Head of caudate nucleus (tissue), 42 donors: ENCODE measurements at regions not wholly inside any gene's neighbourhood (a gene's known extent, or its start where the extent isn't known, plus 50 kb on each side); places are given as distances from the start of the nearest gene placed in this dataset.

Experiments
- DNase-seq, 42 donors: peaks; one replicate each; pipeline versions ENCODE4 v3.0.0 to v3.0.0-alpha.2; 2020 to 2021; ENCODE audit warnings: mixed read lengths in 7 of 42
- intact Hi-C: fragments of 100-400 bp; cut with DNase I; formaldehyde crosslinking; loops from one replicate; pipeline ENCODE4 v1.15.0; 2022

DNA sequence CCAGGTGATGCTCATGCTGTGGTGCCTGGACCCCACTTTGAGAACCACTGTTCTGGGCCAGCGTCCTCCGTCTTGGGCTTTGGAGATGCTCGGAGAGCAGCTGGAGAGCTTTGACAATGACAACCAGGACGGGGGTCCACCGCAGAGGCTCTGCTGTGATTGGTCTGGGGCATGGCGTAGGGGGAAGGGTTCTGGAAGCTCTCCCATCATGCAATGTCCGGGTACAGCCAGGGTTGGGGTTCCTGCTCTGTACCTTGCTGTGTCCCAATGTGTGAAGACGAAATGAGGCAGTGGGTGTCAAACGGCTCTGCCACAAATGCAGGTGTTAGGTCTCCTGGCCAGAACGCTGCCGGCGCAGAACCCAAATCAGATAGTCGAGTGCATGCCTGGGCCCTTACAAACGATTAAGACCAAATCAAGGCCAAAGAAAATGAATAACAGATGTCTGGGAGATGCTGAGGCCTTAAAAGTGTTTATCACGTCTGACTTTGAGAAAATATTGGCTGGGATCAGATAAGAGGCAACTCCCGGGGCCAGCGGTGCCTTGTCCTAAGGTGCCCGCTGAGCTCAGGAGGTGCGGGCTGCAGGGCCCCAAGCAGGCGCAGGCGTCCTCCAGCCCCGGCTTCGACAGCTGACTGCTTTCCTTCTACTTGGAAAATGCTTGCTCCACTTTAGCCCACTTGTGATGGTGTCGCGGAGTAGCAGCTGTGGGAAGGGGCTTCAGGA is 117.2 kb downstream of the VAPA start:
- DNase-seq: no peak
- intact Hi-C loops: no loop called here

DNA sequence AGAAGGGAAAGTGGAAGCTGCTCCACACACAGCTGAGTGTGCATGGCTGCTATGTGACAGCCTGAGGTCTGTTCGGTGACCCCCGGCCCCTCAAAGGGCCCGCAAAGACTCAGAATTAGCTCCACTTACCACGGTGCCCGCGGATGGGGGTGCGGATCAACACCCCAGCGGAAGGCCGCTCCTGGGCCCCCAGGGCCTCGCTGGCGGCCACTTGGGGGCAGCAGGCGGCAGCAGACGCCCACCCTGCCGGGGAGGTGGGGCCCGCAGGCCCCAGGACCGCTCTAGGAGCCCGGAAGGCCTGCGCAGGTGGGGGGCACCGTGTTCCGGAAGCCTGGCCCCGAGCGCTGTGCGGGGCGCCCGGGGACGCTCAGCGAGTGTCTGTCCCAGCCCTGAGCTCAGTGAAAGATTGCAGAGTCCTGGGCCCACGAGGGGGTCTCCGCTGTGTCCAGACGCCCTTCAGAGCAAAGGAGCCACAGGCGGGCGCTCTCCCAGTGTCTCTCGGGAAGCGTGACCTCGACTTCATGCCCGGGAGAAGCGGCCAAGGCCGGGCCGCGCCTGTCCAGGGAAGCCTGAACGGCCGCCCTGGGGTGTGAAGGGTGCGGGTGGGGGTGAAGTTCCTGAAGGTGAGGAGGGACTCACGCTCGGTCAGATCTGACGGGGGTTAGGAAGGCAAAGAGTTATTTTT is 118.7 kb downstream of the VAPA start:
- DNase-seq: peak in 38 of 42 donors; percentile 20 to 78 (median 59)
- intact Hi-C loops: no loop called here

DNA sequence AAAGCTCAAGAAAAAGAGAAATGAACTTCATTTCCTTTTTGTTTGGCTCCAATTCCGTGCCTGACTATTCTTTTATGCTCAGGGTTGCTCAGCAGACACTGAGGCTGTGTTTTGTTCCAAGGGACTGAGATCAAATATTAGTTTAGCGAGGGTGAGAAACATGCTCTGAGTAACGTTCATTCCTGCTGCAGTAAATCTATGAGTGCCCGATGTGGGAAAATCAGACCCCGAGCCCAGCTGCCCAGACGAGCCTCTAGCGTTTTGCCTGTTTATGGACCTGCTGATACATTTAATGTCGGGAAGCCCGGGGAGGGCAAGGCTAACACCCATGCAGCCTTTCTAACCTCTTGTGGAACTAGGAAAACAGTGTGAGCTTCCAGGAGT is 119.2 kb downstream of the VAPA start:
- intact Hi-C loops: no loop called here
- DNase-seq: no peak

DNA sequence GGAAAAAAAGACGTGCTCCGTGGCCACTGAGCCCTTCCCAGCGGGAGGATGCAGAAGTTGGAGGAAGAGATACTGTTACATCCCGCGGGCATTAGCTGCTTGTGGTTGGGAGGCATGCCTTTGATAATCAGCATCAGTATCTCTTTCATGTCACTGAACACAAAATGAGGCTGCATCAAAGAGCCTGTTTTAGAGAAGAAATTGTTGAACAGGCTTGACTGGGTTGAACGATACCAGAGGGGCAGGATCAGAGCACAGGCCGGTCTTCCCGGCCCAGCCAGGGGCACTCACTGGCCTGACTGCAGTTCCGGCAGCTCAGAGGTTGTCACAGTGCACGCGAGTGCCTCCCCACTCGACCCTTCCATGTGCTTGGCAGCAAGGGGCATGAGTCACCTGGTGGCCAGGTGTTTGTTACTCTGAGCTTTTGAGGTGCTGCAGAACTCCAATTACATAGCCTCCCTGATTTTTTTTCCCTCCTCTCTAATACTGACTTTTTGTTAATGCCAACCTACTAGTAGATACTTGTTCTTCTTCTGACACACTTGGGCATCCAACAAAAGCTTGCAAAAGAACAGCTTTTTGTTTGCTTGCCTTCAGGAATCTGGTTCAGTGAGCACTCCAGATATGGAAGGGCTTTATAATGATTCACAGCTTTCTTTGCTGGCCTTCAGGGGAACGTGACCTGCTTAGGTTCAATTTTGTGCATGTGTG is 121.6 kb downstream of the VAPA start:
- intact Hi-C loops: no loop called here
- DNase-seq: peak in 1 of 42 donors; percentile 40

DNA sequence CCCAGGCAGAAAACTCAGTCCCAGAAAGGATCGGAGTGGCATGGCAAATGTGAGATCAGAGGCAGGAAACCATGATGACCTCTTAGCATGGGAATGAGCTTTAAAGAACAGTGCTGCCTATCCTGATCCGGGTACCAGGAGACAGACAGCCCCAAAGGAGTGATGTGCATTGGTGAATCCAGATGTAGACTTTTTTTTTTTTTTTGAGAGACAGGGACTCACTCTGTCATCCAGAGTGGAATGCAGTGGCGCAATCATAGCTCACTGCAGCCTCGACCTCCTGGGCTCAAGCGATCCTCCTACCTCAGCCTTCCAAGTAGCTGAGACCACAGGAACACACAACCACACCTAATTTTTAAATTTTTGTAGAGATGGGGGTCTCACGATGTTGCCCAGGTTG is 122.7 kb downstream of the VAPA start:
- DNase-seq: peak in 1 of 42 donors; percentile 25
- intact Hi-C loops: no loop called here

DNA sequence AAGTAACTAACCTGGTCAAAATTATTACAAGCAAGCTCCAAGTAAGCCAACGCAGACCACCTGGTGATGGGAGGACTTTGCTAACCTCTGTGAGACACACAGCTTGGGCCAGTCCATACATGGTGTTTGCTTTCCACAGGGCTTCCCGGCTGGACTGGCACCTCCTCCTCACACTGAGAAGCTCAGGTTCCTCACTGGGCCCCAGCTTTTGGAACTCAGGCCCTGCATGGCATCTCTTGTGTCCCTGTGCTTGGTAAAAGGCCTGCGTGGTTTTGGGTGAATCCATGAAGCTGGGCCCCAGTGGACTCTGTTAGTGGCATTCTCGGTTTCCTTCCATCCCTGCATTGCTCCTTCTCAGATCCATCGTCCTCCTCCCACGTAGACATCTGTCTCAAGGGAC is 123.4 kb downstream of the VAPA start:
- DNase-seq: peak in 1 of 42 donors; percentile 15
- intact Hi-C loops: no loop called here

DNA sequence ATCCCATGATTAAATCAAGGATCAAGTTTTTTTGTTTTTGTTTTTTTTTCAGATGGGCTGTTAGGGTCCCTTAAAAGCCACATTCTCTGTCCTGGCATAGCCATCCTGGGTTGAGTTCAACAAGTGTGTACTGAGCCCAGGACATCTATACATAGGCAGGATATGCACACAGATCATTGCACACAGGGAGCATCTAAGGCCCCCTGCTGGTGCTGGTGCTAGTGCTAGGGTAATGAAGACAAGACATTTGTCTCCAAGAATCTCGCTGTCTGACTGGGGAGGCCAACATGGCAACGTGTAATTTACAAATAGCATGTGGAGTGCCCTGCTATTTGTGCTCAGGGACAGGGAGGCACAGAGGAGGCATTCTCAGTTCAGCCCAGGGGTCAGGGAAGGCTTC is 124.5 kb downstream of the VAPA start:
- peak in 1 of 42 donors; percentile 12 for DNase-seq
- intact Hi-C loops: no loop called here

DNA sequence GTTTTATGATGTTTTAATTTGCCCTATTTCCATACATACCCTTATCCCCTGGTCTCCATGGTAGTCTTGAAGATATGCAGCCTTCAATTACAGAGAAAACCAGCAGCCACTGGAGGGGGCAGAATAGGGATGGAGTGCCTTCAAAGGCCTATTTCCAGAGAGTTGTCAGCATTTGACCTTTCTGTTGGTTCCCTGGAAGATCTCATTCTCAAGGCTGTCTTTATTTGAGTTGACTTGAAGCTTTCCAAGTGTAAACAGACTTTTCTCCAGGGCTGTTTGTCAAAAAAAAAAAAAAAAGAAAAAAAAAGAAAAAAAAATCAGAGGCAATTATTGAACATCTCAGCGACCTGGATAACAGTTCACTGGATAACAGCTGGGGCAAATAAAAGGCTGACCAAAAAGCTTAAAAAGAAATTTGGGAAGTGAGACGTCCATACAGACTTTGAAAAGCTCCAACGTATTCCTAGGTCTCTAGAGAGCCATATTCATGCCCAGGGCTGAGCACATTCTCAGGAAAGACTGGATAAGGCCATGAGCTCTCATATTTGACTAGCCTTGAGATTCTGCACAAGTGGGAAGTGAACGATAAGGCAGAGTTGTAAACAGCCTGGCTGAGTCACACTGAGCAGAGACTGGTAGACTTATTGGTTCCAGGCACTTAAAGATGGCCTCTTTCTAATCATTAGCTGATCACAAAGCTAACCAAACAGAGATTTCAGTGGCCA is 126.6 kb downstream of the VAPA start:
- peak in 1 of 42 donors; percentile 3 for DNase-seq
- intact Hi-C loops: no loop called here

DNA sequence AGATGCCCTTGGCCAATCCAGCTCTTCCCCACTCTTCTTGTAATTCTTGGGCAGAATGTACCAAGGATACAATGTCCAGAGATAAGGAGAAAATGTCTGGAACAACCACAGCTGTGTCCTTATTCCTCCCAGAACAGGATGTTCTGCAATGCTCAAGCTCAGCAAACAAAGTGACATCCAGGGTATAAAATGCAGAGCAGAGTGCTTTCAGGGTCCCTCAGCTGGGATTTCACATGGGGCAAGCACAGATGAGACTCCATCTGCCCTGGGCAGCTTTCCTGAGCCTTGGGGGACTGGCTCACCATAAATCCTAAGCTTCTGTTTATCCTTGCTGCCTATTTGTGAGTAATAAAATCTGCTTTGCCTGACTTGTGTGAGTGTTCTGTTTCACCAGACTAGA is 127.4 kb downstream of the VAPA start:
- no peak for DNase-seq
- intact Hi-C loops: no loop called here

DNA sequence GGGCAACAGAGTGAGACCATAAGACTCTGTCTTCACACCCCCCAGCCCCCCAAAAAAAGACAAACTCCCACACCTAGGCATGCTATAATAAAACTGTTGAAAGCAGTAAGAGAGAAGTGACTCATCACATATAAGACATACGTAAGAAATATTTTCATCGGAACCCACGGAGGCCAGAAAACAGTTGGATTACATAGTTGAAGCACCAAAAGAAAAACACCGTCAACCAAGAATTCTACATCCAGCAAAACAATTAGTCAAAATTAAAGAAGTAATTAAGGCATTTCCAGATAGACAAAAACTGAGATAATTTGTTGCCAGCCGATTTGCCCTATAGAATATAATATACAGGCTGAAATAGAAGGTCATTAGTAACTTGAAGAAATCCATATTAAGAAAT is 128.7 kb downstream of the VAPA start:
- DNase-seq: no peak

DNA sequence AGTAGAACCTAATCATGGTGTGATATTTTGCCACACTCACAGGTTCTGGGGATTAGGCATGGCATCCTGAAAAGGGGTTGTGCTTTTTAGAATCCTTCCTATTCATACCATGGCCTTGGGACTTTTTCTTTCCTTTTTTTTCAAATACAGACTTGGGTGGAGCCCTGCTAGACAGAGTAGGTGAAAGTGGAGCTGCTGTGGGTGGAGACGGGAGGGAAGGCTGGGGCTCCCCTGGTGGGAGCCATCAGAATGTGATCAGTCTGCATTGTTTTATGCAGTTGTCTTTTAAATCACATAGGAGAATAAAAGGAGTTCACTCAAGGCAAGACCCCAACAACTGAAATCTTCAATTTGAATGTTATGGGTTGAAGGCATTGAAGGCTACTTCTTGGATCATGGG is 130.2 kb downstream of the VAPA start:
- intact Hi-C loops: no loop called here
- DNase-seq: peak in 1 of 42 donors; percentile 3

More for the DNA sequence above, 128.7 kb downstream of the VAPA start:
- intact Hi-C loops: no loop called here

DNA sequence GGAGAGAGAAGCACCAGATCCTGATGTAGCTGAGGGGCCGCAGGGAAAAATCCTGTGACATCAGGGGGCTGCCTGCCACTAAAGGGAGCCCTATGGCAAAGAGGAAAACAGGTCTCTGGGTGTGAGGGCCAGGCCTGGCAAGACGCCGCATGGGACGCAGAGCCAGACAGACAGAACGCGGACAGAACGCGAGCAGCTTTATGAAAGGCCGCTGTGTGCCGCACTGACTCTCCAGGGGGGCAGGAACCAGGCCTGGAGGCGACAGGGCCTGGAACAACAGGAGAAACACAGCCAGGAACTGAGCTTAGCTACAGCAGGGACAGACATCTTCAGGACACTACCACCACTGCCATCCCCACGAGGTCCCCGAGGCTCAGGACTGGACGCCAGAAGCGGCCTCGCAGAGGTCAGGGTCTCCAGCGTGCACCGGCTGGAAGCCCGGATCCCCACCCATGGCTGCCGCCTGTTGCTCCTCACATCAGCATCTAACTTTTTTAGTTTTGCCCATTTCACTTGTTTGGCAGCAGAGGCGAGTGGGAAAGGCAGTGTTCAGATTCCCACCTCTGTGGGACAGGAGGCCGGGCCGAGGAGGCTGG is 131.6 kb downstream of the VAPA start:
- peak; percentile 48 to 88 (median 72) for DNase-seq
- intact Hi-C loops: no loop called here

DNA sequence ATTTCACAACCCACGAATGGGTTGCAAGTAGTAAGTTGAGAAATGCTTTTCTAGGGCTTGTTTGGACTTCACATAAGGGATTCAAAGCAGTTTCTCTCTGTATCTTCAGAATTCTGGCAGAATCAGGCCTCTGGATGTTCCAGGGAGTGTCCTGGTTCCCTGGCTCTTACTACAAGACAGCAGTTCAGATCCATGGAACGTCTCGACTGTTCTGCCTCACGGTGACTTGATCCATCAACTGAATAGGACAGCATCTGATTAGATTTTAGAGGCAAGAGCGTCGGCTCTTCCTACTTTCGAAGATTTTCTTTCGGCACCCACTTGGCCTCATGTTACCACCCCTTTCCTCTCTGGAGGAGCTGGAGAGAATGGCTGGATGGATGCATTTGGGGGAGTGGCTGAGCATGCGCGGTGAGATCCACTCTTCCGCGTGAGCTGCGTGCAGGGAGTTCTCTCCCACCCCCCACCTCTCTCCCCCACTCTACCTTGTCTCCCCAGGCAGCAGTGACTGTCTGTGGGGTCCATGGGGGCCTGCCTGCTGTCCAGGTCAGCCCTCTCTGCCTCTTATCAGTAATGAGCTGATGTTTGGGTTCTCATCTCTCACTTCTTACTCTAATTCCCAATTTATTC is 132.5 kb downstream of the VAPA start:
- intact Hi-C loops: no loop called here
- DNase-seq: peak in 1 of 42 donors; percentile 23

DNA sequence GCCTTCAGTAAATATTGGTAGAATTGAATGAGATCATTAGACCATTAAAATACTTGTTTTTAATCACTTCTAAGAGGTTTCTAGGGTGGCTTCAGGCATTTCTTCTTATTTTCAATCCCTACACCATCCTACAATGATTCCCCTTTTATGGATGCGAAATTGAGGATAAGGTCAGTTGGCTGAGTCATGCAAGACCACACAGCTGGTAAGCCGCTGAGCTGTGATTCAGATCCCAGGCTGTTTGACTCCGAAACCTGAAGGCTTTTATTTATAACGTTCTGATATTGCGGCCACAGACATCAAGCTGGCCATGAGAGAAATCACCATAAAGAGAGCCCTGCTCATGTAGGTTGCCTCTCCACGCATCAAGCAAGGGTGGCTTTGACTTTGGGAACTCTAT is 133.4 kb downstream of the VAPA start:
- DNase-seq: peak in 1 of 42 donors; percentile 9
- intact Hi-C loops: no loop called here

DNA sequence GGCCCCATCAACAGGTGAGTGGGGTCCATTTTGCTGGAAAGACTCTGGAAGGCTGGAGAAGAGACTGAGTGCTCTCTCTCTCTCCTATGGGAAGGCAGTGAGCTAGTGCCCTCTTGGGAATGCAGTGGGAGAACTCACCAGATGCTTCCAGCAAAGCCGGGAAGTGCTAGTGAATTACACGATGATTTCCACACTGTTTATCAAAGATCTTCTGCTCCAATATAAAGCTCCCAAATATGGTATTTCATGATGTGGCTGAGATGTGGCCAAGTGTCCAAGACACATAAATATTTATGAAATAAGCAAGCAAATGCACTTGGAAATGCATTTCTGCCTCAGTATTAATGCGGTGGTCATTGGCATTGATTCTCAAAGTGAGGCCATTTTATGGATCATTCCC is 135.9 kb downstream of the VAPA start:
- peak in 5 of 42 donors; percentile 33 to 78 (median 46) for DNase-seq
- intact Hi-C loops: no loop called here

DNA sequence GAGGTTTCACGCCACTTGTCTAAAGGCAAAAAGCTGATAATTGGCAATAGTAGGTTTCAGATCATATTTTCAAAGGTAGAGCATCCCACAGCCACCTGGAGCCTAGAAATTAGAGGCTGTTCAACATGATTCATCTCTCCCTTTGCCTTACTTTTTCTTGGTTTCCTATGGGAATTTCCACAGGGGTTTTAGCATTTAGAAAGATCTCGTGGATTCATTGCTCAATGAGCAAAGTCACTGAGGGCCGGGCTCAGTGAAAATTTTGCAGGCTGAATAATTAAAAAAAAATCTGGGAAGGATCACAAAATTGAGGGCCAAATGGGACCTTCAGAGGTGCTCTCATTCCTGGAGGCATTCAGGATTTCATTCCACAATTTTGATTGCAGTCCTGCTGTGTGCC is 137.1 kb downstream of the VAPA start:
- intact Hi-C loops: no loop called here
- DNase-seq: no peak

DNA sequence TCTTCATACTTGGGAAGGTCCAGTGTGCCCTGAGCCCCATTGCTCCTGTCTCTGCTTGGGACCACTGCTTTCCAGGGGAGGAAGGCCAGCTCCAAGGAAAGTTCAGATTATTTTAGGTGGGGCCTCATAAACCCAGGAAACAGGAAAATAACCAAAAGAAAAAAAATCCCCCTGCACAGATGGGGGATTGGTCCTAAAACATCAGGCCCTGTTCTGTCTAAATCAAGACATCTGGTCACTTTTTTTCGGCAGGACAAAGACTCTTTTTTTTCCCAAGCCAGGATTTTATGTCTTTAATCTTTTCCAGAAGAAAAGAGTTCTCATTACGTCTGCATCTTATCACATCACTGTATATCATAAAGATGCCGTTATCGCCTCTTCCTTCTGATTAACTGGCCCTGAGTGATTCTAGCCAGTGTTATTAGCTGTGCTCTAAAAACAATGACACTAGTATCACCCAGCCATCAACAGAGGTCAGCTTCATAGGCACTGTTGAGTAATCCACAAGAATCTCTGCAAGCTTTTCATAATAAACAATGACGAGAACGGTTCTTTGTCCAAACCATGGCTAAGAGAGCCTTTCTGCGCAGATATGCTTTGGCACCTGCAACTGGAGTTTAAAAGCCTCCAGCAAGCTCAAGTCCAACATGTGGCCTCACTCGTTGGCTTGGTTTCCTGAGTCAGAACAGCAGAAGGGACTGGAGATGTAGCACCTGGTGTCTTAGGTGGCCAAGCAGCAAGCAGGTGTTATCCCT is 138.2 kb downstream of the VAPA start:
- peak in 39 of 42 donors; percentile 29 to 85 (median 67) for DNase-seq
- intact Hi-C loops: no loop called here

DNA sequence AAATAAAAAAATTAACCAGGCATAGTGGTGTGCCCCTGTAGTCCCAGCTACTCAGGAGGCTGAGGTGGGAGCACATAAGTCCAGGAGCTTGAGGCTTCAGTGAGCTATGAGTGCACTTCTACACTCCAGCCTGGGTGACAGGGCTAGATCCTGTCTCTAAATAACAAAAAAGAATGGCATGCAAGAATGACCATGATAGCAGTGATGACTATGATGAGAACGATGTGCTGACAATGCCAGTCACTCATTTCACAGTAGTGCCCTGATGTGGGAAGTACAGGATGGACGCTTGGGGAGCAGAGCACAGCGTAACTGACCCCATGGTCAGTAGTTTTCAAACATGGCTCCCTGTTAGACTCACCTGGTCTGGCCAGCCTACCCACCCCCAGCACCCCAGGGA is 139.1 kb downstream of the VAPA start:
- DNase-seq: no peak

More for the DNA sequence above, 139.1 kb downstream of the VAPA start:
- intact Hi-C loops: no loop called here
